Activated CD8-positive, alpha-beta memory T cell treated with anti-CD3 and anti-CD28 coated beads for 24 hours (primary cell): ENCODE measurements at regions not wholly inside any gene's neighbourhood (a gene's known extent, or its start where the extent isn't known, plus 50 kb on each side); places are given as distances from the start of the nearest gene placed in this dataset.

Experiments used
- DNase-seq: peaks from one replicate; pipeline ENCODE4 v3.0.0-alpha.2; 2020

- no peak for DNase-seq
Observed at GRCh38 chr2:156158808-156159207, 173.7 kb downstream of the NR4A2 start.

GRCh38 chr2:156157670-156158069, 174.9 kb downstream of the NR4A2 start:
- no peak for DNase-seq

DNA sequence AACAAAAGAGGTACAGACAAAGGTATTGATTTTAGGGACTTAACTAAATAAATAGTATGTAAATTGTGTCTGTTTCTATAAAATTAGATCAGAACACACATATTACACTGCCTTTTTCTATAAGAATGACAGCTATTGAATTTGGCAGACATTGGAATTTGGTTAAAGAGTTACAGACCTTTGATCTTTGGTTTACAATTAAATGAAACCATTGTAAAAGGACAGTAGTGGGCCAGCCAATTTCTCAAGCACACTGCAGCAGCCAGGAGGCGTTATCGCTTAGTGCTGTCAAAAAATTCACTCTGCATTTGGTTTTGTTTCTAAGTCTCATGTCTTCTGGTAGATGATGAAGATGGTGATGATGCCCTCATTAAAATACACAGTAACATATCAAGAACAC, 175.9 kb downstream of the NR4A2 start:
- DNase-seq, result no peak

DNA sequence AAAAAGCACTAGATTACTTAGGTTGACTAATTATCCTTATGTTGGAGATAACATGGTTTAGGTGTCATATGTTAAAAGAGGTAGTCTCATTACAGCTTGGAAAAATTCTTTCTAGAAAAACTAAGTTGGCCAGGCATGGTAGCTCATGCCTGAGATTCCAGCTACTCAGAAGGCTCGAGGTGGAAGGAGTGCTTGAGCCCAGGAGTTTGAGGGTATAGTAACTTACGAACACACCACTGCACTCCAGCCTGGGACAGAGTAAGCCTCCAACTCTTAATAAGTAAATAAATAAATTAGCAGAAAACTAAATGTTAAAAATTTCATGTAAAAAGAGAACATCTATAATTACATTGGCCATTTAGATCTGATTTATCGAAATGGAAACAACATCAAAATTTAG, 177.2 kb downstream of the NR4A2 start:
- no peak for DNase-seq

DNA sequence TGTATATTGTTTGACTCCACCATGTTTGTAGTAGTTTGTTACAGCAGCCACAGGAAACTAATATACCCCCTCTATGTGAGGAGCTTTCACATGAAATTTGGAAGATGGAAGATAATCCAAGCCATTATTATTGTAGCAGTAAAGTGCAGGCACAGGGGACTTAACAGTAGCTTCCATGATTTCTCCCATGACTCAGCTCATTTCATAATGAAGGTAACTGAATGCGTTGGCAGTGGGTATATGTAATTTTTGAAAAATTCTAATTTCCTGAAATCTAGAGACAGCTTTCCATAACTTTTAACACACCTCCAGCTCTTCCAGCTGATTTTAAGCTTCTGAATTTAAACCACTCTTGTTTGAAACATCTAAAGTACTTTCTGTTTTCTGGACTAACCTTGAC, 181.2 kb downstream of the NR4A2 start:
- DNase-seq, result no peak

DNA sequence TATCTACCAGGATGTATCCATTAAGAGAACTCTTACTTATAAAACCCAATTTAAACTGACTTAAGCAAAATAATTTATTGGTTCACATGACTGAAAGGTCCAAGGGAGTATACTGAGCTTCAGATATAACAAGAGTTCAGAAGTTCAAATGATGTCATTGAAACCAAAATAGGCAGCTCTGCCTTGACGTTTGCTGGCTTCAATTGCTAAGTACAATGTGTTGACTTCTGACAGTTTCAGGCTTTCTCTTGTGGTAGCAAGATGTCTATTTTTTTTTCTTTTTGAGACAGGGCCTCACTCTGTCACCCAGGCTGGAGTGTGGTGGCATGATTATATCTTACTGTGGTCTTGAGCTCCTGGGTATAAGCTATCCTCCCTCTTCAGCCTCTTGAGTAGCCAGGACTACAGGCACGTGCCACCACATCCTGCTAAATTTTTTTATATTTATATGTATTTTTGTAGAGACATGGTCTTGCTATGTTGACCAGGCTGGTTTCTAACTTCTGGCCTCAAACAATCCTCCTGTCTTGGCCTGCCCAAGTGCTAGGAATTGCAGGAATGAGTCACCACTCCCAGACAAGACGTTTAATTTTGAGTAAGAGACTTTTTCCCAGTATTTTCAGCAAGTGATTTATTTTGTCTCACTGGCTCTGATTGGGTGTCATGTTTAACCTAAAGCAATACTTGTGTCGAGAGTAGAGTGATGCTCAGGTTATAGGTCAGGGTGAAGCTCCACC, 184.8 kb downstream of the NR4A2 start:
- DNase-seq, result no peak

DNA sequence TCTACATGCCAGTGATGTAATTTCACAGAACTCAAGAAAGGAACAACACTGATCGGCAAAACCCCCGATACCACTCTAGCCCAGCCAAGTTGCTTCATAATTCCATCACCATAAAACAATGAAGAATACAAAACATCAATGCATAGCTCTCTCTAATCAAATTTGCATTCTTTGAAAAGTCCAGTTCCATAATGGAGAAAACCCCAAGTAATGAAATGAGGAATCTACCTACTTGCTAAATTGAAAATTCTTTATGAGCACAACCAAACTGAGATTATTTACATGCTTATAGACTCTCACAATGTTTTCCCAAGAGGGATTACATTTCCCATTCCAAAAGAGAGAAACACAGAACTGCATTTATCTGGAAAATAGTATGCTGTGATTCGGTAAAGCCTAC, 186.5 kb downstream of the NR4A2 start:
- no peak for DNase-seq

DNA sequence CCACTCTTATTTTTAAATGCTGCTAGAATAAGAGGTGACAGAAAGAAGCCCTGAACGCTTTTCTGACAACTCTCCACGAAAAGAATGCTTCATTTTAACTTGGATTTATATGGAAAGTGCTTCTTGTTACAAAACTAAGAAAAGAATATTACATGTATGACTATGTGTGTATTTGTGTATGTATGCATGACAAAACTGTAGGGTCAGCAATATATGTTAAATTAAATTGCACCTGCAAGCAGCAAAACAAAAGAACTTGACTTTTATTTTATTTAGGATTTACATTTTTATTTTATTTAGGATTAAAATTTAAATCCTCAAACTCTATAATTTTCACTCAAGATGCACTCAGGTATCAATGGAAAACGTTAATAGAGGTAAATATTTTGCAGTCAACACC, 187.1 kb downstream of the NR4A2 start:
- DNase-seq, result no peak

DNA sequence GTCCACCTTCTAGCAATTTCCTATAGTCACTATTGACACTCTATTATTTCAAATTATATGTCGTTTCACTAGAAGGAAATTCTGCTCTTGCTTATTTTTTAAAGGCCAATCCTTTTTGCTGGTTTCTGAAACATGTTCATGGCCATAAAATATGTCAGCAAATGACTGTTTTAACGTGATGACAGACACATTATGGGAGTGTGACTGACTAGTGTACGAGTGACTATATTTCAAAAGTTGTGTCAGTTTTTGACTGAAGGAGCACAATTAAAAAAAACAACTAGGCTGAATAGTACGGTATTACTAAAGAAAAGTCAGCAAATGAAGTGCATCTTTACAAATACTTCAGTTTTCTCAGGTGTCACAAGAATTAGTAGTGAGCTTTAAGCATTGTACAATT, 196.0 kb downstream of the NR4A2 start:
- DNase-seq, result no peak

GRCh38 chr2:156134887-156135286, 197.6 kb downstream of the NR4A2 start:
- no peak for DNase-seq

DNA sequence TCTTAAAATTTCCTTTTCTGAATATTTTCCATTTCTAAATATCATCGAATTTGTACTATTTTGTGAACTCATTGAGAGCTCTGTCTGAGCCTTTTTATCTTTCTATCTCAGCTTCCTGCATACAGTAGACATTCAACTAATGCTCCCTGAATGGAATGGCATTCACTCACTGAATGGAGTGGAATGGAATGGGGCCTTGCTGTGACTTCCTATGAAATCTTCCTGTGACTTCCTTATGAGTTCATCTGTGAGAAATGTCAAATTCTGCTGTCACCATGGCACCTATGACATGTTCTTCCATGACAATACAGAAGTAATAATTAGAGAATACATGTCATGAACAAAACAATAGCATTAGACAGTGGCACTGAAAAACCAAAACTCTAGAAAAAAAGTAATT, 199.6 kb downstream of the NR4A2 start:
- no peak for DNase-seq

DNA sequence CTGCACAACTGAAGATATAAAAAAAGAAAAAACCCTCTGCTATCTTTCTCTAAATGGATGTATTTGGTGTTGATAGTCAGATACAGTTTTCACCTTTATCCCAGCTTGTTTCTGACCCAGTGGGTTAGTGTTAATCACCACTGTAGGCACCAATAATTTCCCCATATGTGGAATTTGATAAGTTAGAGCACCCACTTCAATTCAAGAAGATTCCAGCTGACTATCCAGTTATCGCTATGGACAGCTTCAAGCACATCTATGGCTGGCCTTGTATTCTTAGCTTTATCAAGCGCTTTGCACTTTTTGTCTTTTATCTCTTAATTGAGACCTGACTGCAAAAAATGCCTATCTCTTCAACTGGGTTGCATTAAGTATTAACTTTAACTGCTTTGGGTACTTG, 200.4 kb downstream of the NR4A2 start:
- DNase-seq, result no peak

- no peak for DNase-seq
Observed at GRCh38 chr2:156129227-156129626, 203.3 kb downstream of the NR4A2 start.

DNA sequence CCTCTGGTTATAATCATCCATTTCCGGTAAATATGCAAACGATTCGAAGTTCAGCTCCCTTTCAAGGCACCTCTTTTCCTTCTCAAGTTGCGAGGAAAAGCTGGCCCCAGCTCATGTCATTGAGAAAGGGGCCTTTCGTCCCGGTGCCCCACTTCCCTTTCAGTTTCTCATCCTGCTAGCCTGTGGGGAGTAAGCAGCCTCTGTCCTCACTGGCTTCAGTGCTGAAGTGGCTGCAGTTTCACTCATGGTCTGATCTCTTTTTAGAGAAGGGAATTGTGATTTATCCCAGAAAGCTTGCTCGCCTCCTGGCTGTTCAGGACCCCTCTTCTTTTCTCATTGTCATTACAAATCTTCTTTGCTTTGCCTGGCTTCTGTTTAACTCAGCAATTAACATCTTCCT, 207.5 kb downstream of the NR4A2 start:
- DNase-seq, result no peak

GRCh38 chr2:156124458-156124857, 208.1 kb downstream of the NR4A2 start:
- DNase-seq, result no peak

DNA sequence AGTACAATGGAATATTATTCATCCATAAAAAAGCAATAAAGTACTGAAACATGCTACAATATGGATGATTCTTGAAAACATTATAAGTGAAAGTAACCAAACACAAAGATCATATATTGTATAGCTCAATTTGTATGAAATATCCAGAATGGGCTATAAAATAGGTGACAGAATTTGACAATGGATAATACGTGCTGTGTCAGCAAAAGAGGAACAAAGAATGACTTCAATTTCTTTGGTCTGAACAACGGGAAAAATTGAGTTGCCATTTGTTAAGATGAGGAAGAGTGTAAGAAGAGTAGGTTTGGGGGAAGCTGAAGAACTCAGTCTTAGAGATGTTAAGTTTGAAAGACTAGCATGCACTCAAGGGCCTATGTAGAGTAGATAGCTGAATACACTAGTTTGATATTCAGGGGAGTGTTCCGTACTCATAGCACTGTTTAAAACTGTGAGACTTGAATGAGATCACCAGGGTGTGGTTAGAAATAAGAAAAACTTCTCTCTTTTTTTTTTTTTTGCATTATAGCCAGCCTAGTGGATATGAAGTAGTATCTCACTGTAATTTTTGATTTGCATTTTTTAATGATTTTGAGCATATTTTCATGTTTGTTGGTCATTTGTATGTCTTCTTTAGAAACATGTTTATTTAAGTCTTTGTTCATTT, 213.6 kb downstream of the NR4A2 start:
- DNase-seq, result no peak

- DNase-seq, result no peak
Observed at GRCh38 chr2:156116113-156116512, 216.4 kb downstream of the NR4A2 start.

DNA sequence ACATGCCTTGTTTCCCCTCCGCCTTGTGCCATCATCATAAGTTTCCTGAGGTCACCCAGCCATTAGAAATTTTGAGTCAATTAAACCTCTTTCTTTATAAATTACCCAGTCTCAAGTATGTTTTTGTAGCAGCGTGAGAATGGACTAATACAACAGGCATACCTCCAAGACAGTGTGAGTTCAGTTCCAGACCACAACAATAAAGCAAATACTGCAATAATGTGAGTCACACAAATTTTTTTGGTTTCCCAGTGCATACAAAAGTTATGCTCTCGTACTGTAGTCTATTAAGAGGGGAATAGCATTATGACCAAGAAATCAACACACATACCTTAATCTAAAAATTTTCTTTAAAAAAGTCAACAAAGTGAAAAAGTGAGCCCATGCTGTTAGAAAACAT, 217.2 kb downstream of the NR4A2 start:
- no peak for DNase-seq

DNA sequence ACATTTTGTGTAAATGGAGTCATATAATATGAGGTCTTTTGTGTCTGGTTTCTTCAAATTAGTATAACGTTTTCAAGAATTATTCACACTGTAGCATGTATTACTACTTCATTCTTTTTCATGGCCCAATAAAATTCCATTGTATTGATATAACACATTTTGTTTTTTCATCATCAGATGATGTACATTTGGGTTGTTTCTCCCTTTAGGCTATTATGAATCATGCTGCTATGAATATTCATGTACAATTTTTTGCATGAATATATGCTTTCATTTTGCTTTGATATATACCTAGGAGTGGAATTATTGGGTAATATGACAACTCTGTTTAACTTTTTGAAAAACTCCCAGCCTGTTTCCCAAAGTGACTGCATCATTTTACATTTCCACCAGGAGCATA, 220.2 kb downstream of the NR4A2 start:
- DNase-seq, result no peak

- no peak for DNase-seq
Observed at GRCh38 chr2:156110890-156111289, 221.6 kb downstream of the NR4A2 start.

GRCh38 chr2:156099382-156099781, 233.1 kb downstream of the NR4A2 start:
- no peak for DNase-seq

DNA sequence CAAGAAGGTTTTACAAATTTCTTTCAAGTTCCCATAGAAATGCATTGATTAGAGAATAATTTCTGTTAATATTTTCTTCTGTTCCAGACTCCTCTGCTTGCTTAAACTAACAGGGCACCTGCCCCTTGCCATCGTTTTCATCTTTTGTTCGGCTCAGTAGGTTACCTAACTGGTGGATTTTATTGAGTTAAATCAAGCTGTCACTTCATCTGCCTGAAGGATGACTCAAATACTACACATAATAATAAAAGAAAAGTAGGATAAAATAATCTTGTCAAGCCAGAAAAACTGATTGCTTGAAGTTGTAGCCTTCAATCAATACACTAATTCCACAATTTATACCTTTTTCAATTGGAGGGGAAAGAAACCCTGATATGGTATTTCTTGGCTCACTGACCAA, 234.0 kb downstream of the NR4A2 start:
- no peak for DNase-seq

GRCh38 chr2:156088587-156088986, 243.9 kb downstream of the NR4A2 start:
- DNase-seq, result no peak

DNA sequence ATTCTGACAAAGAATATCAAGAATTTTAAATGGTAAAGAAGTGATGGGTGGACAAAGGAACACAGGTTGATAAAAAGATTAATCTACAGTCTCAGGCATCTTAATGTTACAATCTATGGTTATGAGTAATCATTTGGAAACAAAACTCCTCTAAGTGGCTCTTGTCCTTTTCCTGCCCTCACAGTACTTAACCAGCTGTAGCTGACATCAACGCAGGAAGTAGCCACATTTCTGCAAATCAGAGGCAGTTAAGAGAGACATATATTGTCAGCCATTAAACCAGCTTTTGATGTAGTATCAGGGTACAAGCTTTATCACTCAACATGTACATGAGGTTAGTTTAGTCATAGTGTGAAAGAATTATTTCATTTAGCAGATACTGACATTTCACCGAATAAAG, 244.6 kb downstream of the NR4A2 start:
- no peak for DNase-seq
